ENCODE measurements at regions not wholly inside any gene's neighbourhood (a gene's known extent, or its start where the extent isn't known, plus 50 kb on each side); places are given as distances from the start of the nearest gene placed in this dataset.
"Not testable (repeated sequence)": the region's sequence is repeated elsewhere in the genome, so short reads cannot be mapped to it uniquely, and the experiment has no call there.

DNA sequence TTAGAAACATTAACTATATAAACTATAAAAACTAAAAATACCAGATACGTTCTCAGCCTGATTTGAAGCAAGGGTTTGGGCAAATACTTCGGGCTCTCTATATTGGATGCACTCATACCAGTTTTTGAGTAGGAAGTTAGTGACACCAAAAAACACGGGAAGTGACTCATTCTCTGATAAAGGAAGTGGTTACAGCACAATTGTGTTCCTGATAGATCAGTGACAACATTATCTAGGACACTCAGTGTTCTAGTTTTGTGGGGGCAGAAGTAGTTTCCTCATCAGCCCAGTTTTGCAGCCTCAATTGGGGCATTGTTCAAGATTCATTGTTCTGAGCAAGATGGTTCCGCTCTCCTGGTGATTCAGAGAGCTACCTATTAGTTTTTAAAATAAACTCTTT lies 469.6 kb upstream of the DPPA4 start:
- no peak for DNase-seq

DNA sequence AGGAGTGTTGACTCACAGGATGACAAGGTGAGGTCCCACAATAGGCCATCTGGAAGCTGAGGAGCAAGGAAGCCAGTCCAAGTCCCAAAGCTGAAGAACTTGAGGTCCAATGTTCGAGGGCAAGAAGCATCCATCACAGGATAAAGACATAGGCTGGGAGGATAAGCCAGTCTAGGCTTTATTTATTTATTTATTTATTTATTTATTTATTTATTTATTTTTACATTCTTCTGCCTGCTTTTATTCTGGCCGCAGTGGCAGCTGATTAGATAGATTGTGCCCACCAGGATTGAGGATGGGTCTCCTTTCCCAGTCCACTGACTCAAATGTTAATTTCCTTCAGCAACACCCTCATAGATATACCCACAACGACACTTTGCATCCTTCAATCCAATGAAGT lies 472.2 kb upstream of the DPPA4 start:
- DNase-seq, result no peak

DNA sequence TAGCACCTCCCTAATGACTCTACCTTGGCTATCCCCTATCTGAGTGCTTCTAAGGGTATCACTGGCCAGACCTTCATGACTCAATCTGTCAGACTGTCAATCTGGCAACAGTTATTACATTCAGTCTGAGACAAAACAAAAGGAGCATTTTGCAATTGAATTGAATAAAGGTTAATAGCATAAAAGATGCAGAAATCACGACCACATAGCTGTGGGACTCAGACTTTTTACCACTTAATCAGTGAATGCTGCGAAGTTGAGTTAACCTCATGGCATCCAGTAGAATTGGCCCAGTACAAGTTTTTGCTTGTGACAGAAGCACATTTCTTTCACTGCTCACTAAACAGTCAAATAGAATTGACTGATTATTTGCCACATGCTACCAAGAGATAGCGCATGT lies 480.7 kb upstream of the DPPA4 start:
- no peak for DNase-seq

DNA sequence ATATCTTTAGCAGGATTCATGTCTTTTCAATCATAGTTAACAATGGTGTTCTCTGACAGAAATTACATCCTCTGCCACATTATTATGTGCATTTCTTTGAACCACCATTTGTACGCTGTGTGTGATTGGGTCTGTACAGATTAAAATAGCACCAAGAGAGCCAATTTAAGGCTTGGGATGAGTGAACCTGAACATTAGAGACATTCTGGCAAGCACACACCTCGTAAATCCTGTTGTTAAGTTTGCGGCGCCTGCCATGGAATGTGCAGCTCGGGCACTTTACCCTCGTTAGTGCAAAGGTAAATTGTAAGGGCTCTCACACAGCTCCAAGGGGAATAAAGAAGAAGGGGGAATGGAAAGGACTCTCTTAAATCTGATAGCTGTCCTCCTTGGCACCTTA lies 482.4 kb upstream of the DPPA4 start:
- no peak for DNase-seq

DNA sequence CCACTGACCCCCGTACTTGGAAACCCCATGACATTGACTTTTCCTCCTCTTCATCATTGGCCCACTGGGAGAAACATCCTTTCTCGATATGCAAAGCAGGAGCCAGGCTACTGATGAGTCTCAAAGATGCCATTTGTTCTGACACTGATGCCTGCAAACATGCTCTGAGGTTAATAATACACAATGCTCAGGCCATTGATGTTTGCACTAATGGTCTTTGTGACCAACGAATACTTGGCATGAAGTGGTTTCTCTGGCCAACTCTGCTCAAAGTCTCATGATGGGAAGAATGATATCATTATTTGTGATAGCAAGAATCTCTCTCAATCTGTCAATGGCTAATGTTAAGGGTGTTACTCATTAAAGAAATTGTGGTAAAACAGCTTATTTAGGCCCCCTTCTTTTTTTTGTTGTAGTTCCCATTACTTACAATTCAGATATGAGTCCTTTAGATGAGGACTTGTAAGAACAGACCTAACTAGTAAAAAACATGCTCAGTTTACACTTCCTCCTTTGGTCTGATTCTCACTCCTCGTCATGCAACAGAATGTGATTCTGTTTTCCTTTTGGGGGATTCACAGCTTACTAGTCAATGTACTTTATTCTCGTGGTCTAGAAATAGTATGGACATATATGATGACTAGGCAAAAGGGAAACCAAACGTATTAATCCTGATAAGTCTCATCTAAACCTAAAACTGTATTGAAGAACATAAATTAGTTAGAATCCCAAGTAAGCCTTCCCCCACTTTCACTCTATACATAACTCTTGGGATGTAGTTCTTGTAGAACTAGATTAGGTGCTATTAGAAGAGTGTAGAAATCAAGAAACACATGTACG lies 488.8 kb upstream of the DPPA4 start:
- no peak for DNase-seq

DNA sequence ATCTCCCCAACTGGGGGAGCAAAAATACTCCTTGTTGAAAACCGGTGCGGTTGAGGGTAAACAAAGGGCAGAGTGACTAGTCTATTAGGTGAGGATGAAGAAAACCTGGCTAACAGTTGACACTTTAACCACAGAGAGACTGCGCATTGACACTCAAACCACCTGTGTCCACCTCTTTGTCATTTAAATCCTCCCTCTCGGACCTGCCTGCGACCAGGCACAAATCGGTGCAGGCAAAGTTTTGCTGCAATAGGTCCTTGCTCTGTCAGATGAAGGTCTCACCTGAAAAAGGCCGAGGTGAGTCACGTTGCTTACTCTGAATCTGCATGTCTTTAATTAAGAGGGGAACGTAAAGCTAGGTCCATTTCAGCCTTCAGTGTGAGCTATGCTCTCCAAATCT lies 494.1 kb upstream of the DPPA4 start:
- DNase-seq, result no peak

DNA sequence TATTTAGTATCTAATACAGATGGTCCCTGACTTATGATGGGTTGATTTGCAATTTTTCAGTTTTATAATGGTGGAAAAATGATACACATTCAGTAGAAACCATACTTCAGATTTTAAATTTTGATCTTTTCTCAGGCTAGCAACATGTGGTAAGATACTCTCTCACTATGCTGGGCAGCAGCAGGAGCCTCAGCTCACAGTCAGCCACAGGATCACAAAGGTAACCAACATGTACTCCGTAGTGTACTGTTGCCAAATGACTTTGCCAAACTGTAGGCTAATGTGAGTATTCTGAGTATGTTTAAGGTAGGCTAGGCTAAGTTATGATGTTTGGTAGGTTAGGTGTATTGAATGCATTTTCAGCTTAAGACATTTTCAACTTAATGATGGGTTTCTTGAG lies 498.6 kb upstream of the DPPA4 start:
- no peak for DNase-seq

DNA sequence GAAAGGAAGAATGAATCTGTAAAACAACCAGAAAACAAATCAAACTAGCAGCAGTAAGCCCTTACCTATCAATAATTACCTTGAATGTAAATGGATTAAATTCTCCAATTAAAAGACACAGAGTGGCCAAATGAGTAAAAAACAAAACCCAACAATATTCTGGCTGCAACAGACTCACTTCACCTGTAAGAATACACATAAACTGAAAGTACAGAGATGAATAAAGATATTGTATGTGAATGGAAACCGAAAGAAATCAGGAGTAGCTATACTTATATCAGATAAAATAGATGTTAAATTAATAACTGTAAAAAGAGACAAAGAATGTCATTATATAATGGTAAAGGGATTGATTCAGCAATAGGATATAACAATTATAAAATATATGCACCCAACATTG lies 514.5 kb upstream of the DPPA4 start:
- DNase-seq, result no peak

DNA sequence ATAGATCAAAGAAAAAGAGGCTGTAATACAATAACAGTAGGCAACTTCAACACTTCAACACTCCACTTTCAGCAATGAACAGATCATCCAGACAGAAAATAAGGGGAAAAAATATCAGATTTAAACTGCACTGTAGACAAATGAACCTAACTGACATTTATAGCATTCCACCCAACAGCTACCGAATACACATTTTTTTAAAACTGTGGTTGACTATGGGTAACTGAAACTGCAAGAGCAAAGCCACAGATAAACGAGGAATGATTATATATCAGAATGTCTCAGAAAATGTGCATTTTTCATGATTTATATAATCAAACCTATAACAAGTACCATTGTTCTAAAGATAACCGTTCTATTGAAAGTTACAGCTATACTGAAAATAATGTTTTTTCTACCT lies 514.9 kb upstream of the DPPA4 start:
- DNase-seq, result no peak

DNA sequence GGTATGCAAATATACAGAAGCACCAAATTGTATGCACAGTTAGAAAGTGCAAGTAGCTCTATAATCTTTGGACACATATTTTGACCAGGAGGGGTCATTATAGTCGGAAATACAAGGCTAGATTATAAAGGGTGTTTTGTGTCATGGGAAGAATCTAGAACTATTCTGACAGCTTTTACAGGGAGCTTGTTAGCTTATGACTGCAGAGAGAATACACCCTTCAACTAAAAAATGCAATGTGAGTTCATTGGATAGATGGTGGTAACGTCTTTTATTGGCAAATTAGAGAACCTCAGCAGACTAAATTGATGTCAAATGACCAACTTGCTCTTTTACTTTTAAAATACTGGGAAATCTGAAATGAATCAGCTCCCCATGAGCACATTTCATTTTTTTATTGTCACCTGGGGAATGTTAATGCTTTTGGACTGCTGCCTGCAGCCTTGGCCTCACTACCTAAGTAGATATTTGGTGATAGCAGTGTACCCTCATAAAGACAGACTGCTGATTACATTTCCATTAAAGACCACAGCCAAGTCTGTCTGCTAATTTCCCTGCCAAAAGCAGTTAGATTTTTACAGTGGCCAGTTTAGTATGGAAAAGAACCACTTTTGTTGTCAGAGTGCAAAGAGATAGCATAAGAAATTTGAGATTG lies 515.9 kb upstream of the DPPA4 start:
- DNase-seq, result no peak

DNA sequence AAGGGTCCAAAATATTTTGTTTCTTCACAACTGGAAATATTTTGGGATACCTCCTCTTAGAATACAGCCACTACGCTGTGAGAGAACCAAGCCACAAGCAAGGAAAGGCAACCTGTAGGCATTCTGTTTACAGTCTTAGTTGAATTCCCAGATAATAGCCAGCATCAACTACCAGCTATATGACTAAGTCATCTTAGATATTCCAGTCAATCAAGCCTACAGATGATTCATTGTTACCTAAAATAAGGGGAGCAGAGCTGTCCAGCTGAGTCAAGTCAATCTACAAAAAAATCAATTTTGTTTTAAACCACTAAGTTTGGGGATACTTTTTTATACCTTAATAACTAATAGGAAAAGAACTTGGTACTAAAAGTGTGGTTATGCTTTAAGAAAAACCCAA lies 526.4 kb upstream of the DPPA4 start:
- DNase-seq, result no peak

DNA sequence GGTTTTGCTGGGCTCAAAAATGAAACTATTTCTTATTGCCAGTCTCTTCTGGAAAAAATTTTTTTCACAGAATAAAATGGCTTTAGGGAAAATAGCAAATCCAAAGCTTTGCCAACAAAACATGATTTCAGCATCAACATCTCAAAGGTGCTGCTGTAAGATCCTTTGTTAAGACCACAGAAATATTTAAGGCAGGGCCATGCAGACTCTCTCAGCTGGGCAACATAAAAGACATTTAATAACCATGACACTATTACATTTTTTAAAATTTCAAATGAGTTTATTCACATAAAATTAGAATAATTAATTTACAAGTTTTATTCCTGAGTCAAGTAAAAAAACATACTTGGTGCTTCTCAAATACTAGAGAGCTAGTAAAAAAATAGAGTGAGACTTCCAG lies 527.1 kb upstream of the DPPA4 start:
- no peak for DNase-seq

DNA sequence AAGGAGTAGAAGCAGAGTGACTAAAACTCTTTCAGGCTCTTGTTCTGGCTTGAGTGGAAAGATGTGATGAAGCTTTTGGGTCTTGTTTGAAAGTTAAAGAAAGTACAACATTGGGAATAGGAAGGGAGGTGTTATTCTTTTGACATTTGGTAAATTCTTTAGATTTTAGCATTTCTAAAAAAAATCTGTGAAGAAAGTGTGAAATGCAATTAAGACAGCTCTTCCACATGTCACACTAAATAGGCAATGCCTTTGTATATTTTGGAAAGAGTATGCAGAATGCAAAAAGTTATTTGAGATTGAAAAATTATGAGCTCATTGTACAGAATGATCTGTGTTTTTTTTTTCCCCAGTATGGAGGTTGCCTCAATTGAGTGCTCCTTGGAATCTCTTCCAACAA lies 532.2 kb upstream of the DPPA4 start:
- DNase-seq, result no peak

DNA sequence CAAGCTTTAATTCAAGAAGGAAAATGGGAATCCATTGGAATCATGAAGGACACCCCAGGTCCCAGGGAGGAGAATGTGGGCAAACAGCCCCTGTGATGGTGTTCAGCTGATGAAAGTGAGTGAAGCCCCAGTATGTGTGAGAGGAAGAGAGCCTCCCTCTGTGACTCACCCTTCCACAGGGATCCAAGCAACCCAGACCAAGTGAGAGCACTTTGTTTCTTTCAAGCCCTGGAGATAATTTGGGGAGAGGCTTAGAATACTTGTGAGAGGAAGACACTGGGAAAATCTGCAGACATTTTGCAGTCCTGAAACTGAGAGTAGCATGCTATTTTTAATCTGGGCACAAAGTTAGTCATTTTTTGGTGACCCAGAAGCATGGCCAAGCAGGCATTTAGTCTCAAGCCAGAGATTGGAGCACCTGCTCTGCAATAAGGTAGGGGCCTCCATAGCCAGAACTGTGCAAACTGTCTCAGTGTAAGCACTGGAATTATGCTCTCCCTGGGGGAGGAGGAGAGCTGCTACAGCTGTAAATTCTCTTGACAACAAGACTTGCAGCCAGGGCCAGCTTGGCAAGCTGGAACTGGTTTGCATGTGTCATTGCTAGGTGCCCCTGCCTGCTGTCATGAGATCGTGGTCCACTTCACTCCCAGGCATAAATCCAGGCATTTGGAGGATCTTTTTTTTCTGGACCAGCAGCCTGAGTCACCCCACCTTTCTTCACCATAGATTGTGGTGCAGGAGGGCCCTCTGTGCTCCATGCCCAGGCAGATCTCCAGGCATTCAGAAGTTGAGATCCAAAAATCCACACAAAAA lies 537.8 kb upstream of the DPPA4 start:
- DNase-seq, result no peak

DNA sequence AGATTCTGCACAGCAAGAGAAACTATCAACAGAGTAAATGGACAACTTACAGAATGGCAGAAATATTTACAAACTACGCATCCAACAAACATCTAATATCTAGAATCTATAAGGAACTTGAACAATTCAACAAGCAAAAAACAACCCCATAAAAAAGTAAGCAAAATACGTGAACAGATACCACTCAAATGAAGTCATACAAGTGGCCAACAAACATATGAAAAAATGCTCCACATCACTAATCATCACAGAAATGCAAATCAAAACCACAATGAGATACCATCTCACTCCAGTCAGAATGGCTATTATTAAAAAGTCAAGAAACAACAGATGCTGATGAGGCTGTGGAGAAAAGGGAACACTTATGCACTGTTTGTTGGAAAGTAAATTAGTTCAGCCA lies 540.3 kb upstream of the DPPA4 start:
- DNase-seq, result not testable (repeated sequence)

DNA sequence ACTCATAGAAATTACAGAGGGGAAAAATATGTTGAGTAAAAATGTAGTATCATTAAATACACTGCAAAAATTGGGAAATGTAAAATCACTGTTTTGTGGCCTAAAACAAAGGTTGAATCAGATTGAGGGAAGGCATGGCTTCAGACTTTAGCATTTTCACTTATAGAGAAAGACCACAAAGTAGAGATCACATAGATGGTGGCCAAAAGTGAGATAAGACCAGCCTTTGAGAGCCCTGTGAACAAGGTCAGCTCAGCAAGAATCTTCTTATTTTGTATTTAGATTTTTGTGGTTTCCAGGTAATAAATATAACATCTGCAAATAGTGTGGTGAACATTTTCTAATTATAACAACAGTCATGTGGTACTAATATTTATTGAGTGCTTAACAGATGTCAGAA lies 544.8 kb upstream of the DPPA4 start:
- DNase-seq, result no peak

DNA sequence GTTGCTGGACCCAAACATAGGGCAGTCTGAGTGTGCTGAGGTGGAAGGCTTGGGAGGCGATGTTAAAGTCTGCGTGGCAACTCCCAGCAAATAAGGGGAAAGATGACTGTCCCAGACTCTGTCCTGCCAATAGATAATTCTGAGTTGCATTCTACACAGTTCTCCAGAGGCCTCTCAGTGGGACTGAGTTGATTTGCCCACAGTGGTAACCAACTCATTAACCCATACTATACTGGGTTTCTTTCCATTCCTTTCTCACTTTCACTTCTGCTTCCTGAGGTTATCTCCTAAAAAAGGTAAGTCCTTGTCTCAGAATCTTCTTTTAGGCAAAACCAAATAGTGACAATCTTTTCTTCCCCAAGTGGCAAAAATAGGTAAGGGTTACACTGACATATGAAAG lies 549.9 kb upstream of the DPPA4 start:
- no peak for DNase-seq

DNA sequence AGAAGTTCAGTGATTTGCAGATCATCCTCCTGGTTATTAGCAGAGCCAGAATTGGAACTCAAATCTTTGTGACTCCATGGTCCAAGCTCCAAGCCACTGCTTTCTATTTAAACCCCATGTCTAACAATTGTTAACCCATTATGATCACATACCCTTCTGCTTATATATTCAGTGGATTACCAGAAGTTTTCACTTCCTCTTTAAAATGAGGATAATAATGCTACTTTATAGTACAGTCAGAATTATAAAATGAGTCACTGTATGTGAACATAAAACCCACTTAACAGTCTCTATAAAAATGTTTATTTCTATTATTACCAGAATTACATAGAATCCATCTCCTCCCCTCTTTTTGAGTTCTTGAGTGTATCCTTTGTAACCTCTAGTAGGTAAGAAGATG lies 550.7 kb upstream of the DPPA4 start:
- no peak for DNase-seq

DNA sequence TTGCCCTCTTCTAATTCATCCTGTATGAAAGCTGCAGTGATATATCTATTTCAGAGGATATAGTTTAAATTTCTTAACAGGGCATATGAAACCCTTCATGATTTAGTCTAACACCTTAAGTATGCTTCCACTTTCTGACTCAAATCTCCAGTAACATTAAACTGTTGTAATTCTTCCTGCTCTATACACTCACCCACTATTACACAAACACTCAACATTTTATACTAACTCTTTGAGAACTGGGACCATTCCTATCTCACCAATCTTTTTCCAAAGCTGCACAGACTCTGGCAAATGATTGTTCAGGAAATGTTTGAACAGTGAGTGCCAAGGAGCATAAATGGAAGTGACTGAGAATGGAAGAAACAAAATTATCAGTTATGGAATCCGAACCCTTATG lies 560.4 kb upstream of the DPPA4 start:
- no peak for DNase-seq

DNA sequence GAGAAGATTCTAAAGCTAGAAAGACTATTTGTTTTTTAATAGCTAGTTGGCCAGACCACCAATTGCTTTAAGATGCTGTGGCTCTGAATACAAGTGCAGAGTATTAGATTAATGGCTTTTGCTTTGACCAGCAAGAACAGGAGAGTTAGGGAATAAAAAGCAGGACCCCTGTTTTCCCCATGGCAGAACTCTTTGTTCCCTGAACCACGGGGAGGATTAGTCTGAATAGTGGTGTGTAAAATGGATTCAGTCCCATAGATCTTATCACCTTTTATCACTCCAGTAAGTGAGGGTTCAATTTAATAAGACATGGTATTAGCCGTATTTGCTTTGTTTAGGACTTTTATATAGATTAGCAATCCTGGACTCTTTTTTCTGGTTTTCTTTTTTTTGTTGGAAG lies 562.6 kb upstream of the DPPA4 start:
- DNase-seq, result no peak

DNA sequence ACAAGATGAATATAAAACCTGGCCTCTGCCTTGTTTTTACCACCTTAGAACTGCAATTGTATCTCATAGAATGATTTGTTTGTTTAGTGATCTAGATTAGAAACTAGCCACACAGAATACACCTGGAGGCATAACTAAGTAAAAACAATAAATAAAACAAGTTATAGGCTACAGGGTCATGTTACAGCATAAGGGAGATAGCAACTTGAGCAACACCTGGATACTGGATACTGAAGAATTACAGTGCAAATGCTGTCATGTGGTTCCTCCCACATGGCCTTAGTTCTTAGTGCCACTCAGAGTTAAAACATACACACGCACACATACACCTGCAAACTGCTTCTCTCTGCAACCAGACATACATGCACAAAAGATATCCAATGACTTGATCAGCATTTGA lies 563.4 kb upstream of the DPPA4 start:
- DNase-seq, result no peak

DNA sequence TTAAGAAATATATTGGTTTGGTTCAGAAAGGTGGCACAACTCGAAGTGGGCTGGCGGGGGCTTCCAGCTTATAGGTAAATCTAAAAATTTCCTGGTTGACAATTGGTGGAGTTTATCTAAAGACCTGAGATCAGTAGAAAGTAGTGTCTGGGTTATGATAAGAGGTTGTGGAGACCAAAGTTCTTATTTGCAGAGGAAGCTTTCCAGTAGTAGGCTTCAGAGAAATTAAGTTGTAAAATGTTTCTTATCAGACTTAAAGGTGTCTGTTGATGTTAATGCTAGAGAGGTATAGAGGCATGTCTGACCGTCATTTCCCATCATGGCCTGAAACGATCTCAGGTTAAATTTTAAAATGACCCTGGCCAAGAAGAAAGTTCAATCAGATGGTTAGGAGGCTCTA lies 565.2 kb upstream of the DPPA4 start:
- DNase-seq, result no peak

DNA sequence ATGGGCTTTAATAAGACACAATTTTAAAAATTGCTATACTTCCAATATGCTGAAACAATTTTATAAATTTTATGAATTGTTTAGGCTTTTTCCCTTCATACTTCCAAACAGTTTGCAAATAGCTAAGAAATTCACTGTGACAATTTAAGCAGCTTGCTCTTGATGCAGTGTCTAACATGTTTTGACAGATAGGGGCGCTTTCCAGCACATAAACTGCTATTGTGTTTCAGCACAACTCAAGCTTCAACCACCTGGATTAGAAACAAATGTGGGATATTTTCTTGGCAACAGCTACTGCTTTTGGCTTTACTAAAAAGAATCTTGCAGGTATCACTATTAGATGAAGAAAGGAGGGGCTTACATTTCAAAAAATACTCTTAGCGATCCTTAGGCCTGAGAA lies 565.8 kb upstream of the DPPA4 start:
- DNase-seq, result no peak

DNA sequence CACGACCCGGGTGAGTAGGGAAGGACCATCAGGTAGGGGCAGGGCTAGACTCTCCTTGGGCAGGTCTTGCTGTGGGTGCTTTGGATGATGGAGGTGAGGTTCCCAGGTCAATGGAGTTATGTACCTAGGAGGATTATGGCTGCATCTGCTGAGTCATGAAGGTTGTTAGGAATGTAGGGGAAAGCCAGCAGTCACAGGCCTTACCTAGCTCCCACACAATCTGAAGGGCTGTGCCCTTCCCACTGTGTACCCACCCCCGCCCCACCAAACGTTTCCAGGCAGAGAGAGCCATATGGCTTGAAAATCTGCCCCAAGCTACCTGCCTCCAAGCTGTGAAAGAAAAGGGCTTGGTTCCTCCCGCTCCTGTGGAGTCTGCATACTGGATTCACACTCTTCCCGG lies 573.4 kb upstream of the DPPA4 start:
- DNase-seq, result no peak
